Tibial artery (tissue), 4 donors: ENCODE measurements at regions not wholly inside any gene's neighbourhood (a gene's known extent, or its start where the extent isn't known, plus 50 kb on each side); places are given as distances from the start of the nearest gene placed in this dataset.

Experiments used
- DNase-seq, 2 donors: peaks; one replicate each; pipeline ENCODE4 v3.0.0-alpha.2; 2019
- H3K27ac ChIP-seq, 2 donors: fragments of 200-600 bp; sonication (generic) in 1 of 2; 1 replicate in 1 of 2; 2 replicates in 1 of 2; pipeline ENCODE4 v1.5.1; 2018 to 2019; ENCODE audit warnings: mild to moderate bottlenecking in 1 of 2
- H3K27me3 ChIP-seq, 2 donors: fragments of 200-600 bp; sonication (generic) in 1 of 2; one replicate each; pipeline versions ENCODE4 v1.5.1 to v1.6.0; 2016 to 2019
- H3K36me3 ChIP-seq, 3 donors: fragments of 200-600 bp; sonication (generic) in 2 of 3; one replicate each; pipeline ENCODE4 v1.5.1; 2016 to 2019; ENCODE audit warnings: mild to moderate bottlenecking in 2 of 3
- H3K4me1 ChIP-seq, 4 donors: fragments of 200-600 bp; sonication (generic) in 2 of 4; 1 replicate in 3 of 4; 2 replicates in 1 of 4; pipeline ENCODE4 v1.5.1; 2016 to 2019
- H3K4me3 ChIP-seq, 2 donors: fragments of 200-600 bp; sonication (generic) in 1 of 2; 1 replicate in 1 of 2; 2 replicates in 1 of 2; pipeline ENCODE4 v1.5.1; 2018 to 2019; ENCODE audit warnings: mild to moderate bottlenecking in 2 of 2
- H3K9me3 ChIP-seq, 3 donors: fragments of 200-600 bp; sonication (generic) in 1 of 3; one replicate each; pipeline ENCODE4 v1.5.1; 2016 to 2019
- intact Hi-C: fragments of 100-400 bp; cut with DNase I; formaldehyde crosslinking; loops from one replicate; pipeline ENCODE4 v1.15.0; 2023; ENCODE audit warnings: low total_unique reads
- TF ChIP-seq, protein P1 (sequence below), 2 experiments: fragments of 200-600 bp in 1 of 2; fragments of 450-650 bp in 1 of 2; IDR thresholded peaks; one replicate each; pipeline ENCODE4 v1.5.1; 2017 to 2019; ENCODE audit warnings: antibody characterized with exemption in 2 of 2, mild to moderate bottlenecking in 1 of 2, moderate library complexity in 1 of 2

DNA sequence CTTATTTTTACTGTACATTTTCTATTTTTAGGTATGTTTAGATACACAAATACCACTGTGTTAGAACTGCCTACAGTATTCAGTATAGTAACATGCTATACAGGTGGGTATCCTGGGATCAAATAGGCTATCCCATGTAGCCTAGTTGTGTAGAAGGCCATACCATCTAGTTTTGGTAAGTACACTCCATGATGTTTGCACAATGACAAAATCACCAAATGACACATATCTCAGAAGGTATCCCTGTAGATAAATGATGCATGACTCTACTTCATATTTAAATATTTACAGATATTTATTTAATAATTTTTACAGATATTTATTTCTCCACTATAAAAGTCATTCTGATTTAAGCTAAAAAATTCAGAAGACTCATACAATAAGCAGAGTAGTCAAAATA, 233.8 kb upstream of the OSR1 start:
- no peaks in the 10 kb centered on the region for H3K36me3 ChIP-seq
- no peak overlapping the region for H3K27ac ChIP-seq
- no peaks in the 10 kb centered on the region for H3K9me3 ChIP-seq
- no peak for DNase-seq
- H3K4me3 ChIP-seq, result no peak overlapping the region
- no peaks in the 10 kb centered on the region for H3K27me3 ChIP-seq
- H3K4me1 ChIP-seq, result peaks cover 0 to 11% (median 7%) of the 10 kb centered on the region in 4 donors
- intact Hi-C loops, result no loop called here
- TF ChIP-seq, protein P1, sequence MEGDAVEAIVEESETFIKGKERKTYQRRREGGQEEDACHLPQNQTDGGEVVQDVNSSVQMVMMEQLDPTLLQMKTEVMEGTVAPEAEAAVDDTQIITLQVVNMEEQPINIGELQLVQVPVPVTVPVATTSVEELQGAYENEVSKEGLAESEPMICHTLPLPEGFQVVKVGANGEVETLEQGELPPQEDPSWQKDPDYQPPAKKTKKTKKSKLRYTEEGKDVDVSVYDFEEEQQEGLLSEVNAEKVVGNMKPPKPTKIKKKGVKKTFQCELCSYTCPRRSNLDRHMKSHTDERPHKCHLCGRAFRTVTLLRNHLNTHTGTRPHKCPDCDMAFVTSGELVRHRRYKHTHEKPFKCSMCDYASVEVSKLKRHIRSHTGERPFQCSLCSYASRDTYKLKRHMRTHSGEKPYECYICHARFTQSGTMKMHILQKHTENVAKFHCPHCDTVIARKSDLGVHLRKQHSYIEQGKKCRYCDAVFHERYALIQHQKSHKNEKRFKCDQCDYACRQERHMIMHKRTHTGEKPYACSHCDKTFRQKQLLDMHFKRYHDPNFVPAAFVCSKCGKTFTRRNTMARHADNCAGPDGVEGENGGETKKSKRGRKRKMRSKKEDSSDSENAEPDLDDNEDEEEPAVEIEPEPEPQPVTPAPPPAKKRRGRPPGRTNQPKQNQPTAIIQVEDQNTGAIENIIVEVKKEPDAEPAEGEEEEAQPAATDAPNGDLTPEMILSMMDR (IDR thresholded peaks at IDR 0.05), result no peak

DNA sequence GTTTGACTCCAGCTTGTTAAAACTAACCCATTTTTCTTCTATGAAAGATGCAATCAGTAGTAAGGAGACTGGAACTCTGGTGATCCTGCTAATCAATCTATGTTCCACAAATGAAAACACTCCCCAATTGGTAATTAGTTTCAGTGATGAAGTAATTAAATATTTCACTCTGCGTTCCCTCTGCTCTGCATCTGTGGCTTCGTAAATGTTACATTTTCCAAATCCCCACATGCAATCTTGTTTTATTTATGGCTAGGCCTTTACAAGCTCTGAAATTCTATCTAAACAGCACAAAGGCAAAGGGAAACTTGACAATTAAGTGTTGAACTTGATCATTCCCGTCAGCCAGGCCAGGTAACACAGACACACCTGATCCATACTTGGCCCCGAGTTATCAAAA, 231.4 kb upstream of the OSR1 start:
- Histone ChIP-seq H3K4me1 (no peaks in the 10 kb centered on the region), H3K4me3 (no peak overlapping the region), H3K27me3 (no peaks in the 10 kb centered on the region), H3K9me3 (no peaks in the 10 kb centered on the region), H3K27ac (no peak overlapping the region), H3K36me3 (no peaks in the 10 kb centered on the region)
- no peak for DNase-seq
- intact Hi-C loops, result no loop called here
- TF ChIP-seq, protein P1 (IDR thresholded peaks at IDR 0.05), result no peak

DNA sequence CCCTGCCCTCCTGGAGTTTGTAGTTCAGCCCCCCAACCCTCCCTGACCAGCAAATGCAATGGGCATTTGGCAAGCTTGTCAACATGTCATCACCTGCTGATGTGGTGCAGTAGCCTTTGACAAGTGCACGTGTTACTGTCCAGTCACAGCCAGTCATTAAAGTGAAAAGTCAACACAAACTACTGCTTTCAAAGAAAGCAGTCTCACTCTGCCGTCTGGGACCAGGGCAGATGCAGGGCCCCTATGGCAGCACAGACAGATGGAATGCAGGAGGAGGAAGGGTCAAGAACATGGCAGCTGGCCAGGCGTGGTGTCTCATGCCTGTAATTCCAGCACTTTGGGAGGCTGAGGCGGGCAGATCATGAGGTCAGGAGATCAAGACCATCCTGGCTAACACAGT, 222.4 kb upstream of the OSR1 start:
- DNase-seq, result no peak
- Histone ChIP-seq H3K9me3 (peaks cover 0 to 8% (median 0%) of the 10 kb centered on the region in 3 donors), H3K4me1 (no peaks in the 10 kb centered on the region), H3K27me3 (no peaks in the 10 kb centered on the region), H3K27ac (no peak overlapping the region), H3K36me3 (no peaks in the 10 kb centered on the region), H3K4me3 (no peak overlapping the region)
- TF ChIP-seq, protein P1 (IDR thresholded peaks at IDR 0.05), result no peak
- intact Hi-C loops, result no loop called here

DNA sequence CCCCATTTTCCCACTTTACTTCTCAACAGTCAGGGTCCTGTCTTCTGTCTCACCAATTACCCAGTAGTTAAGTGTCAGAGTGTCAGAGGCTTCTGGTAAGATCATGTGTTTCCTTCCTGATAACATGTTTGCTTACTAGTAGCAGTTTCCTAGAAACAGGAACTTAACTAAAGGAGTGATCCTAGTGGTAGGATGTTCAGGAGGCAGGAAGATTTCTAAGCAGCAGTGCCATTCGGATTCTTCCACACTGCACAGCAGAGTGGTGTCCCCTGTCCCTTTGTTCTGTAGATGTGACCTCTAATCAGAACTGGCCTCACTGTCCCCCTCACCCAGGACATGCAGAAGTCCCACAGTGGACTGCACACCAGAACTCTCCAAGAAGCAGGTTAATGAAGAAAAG, 221.8 kb upstream of the OSR1 start:
- Histone ChIP-seq H3K9me3 (peaks cover 0 to 8% (median 0%) of the 10 kb centered on the region in 3 donors), H3K4me3 (no peak overlapping the region), H3K27ac (no peak overlapping the region), H3K36me3 (no peaks in the 10 kb centered on the region), H3K4me1 (no peaks in the 10 kb centered on the region), H3K27me3 (no peaks in the 10 kb centered on the region)
- no peak for DNase-seq
- intact Hi-C loops, result no loop called here
- TF ChIP-seq, protein P1 (IDR thresholded peaks at IDR 0.05), result no peak

DNA sequence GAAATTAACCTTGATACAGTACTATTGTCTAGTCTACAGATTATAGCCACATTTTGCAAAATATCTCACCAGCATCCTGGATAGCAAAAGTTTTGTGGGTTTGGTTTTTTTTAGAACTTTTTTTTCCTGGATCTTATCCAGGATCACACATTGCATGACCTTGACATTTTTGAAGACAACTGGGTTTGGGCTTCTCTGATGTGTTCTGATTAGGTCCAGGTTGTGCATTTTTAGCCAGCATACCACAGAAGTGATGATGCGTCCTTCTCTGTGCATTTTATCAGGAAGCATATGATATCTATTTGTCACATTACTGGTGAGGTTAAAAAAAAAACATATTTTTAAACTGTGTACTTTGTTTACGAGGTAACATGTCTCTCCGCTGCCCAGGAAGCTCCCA, 221.0 kb upstream of the OSR1 start:
- Histone ChIP-seq H3K4me1 (peaks cover 5 to 8% (median 6%) of the 10 kb centered on the region in 4 donors), H3K4me3 (no peak overlapping the region), H3K27me3 (no peaks in the 10 kb centered on the region), H3K27ac (no peak overlapping the region), H3K36me3 (no peaks in the 10 kb centered on the region), H3K9me3 (peaks cover 0 to 8% (median 0%) of the 10 kb centered on the region in 3 donors)
- intact Hi-C loops, result no loop called here
- no peak for DNase-seq
- TF ChIP-seq, protein P1 (IDR thresholded peaks at IDR 0.05), result no peak

DNA sequence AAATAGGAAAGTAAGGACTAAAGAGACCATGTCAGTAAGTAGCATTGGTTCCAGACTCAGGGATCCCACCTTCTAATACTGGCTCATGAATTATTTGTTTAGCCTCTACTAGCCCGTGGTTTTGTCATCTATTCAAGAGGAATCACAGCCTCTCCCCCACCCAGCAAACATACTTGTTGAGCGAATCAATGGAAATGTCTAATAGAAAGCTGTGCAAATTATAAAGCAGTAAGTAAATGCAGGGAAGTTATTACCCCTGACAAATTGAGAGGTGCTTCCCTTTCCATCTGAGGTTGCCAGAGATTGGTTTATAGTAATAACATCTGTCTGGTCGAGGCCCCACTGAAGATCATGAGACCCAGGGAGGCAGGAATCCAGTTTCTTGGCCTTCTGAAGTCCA, 219.3 kb upstream of the OSR1 start:
- Histone ChIP-seq H3K9me3 (no peaks in the 10 kb centered on the region), H3K4me3 (no peak overlapping the region), H3K27me3 (no peaks in the 10 kb centered on the region), H3K36me3 (no peaks in the 10 kb centered on the region), H3K27ac (no peak overlapping the region), H3K4me1 (peaks cover 5 to 12% (median 10%) of the 10 kb centered on the region in 4 donors)
- DNase-seq, result no peak
- TF ChIP-seq, protein P1 (IDR thresholded peaks at IDR 0.05), result no peak
- intact Hi-C loops, result no loop called here
